HUES48 (cell line): ENCODE measurements at regions not wholly inside any gene's neighbourhood (a gene's known extent, or its start where the extent isn't known, plus 50 kb on each side); places are given as distances from the start of the nearest gene placed in this dataset.
"Not testable (repeated sequence)": the region's sequence is repeated elsewhere in the genome, so short reads cannot be mapped to it uniquely, and the experiment has no call there.

ENCODE experiments used
- H3K27ac ChIP-seq: one replicate; pipeline ENCODE4 v1.7.0; 2013; ENCODE audit warnings: low read depth, low read length, inconsistent platforms
- H3K27me3 ChIP-seq: 2 replicates; pipeline ENCODE4 v1.6.1; 2013; ENCODE audit warnings: mild to moderate bottlenecking, low read length; ENCODE audit not compliant: control insufficient read depth, insufficient read depth
- H3K36me3 ChIP-seq: 2 replicates; pipeline ENCODE4 v1.6.1; 2013; ENCODE audit warnings: low read length; ENCODE audit not compliant: control insufficient read depth, insufficient read depth
- H3K4me1 ChIP-seq: 2 replicates; pipeline ENCODE4 v1.6.1; 2013; ENCODE audit warnings: mild to moderate bottlenecking, low read length; ENCODE audit not compliant: control insufficient read depth, insufficient read depth
- H3K4me3 ChIP-seq: 2 replicates; pipeline ENCODE4 v1.5.1; 2013; ENCODE audit warnings: mild to moderate bottlenecking, low read depth, low read length
- H3K9ac ChIP-seq: 2 replicates; pipeline ENCODE4 v1.6.1; 2013; ENCODE audit warnings: mild to moderate bottlenecking, low read depth, low read length, moderate library complexity
- H3K9me3 ChIP-seq: 2 replicates; pipeline ENCODE4 v1.6.1; 2013; ENCODE audit warnings: low read length; ENCODE audit not compliant: control insufficient read depth, insufficient read depth

GRCh38 chr3:104190681-104191080, 1176.0 kb upstream of the ALCAM start:
- Histone ChIP-seq H3K9me3 (no peaks in the 10 kb centered on the region), H3K4me3 (no peak overlapping the region), H3K4me1 (no peaks in the 10 kb centered on the region), H3K27ac (no peak overlapping the region), H3K9ac (no peak overlapping the region), H3K27me3 (no peaks in the 10 kb centered on the region), H3K36me3 (no peaks in the 10 kb centered on the region)

- H3K27me3 ChIP-seq: no peaks in the 10 kb centered on the region
- H3K27ac ChIP-seq: no peak overlapping the region
- no peaks in the 10 kb centered on the region for H3K4me1 ChIP-seq
- H3K9ac ChIP-seq: no peak overlapping the region
- no peaks in the 10 kb centered on the region for H3K9me3 ChIP-seq
- H3K4me3 ChIP-seq: no peak overlapping the region
- no peaks in the 10 kb centered on the region for H3K36me3 ChIP-seq
Measured at GRCh38 chr3:104198131-104198530, 1168.6 kb upstream of the ALCAM start.

GRCh38 chr3:104206925-104207324, 1159.8 kb upstream of the ALCAM start:
- Histone ChIP-seq H3K27ac (no peak overlapping the region), H3K36me3 (no peaks in the 10 kb centered on the region), H3K9ac (no peak overlapping the region), H3K4me1 (no peaks in the 10 kb centered on the region), H3K4me3 (no peak overlapping the region), H3K27me3 (no peaks in the 10 kb centered on the region), H3K9me3 (no peaks in the 10 kb centered on the region)

- H3K27ac ChIP-seq: no peak overlapping the region
- no peaks in the 10 kb centered on the region for H3K9me3 ChIP-seq
Measured at GRCh38 chr3:104214277-104214676, 1152.4 kb upstream of the ALCAM start.

GRCh38 chr3:104214937-104215336, 1151.8 kb upstream of the ALCAM start:
- no peaks in the 10 kb centered on the region for H3K27me3 ChIP-seq
- no peak overlapping the region for H3K4me3 ChIP-seq

More at GRCh38 chr3:104214277-104214676, 1152.4 kb upstream of the ALCAM start:
- Histone ChIP-seq H3K4me3 (no peak overlapping the region), H3K36me3 (no peaks in the 10 kb centered on the region), H3K27me3 (no peaks in the 10 kb centered on the region), H3K9ac (no peak overlapping the region), H3K4me1 (no peaks in the 10 kb centered on the region)

GRCh38 chr3:104219046-104219445, 1147.7 kb upstream of the ALCAM start:
- not testable (repeated sequence) for H3K9ac ChIP-seq, H3K4me3 ChIP-seq, H3K9me3 ChIP-seq, H3K4me1 ChIP-seq, H3K27me3 ChIP-seq, H3K36me3 ChIP-seq, H3K27ac ChIP-seq

More at GRCh38 chr3:104214937-104215336, 1151.8 kb upstream of the ALCAM start:
- Histone ChIP-seq H3K27ac (no peak overlapping the region), H3K36me3 (no peaks in the 10 kb centered on the region), H3K9me3 (no peaks in the 10 kb centered on the region), H3K9ac (no peak overlapping the region), H3K4me1 (no peaks in the 10 kb centered on the region)

- Histone ChIP-seq H3K36me3 (no peaks in the 10 kb centered on the region), H3K9me3 (no peaks in the 10 kb centered on the region)
Measured at GRCh38 chr3:104234442-104235194, 1132.1 kb upstream of the ALCAM start.

GRCh38 chr3:104244680-104245220, 1122.0 kb upstream of the ALCAM start:
- H3K27me3 ChIP-seq: no peaks in the 10 kb centered on the region
- no peaks in the 10 kb centered on the region for H3K36me3 ChIP-seq
- H3K4me3 ChIP-seq: no peak overlapping the region
- H3K27ac ChIP-seq: no peak overlapping the region
- H3K9ac ChIP-seq: no peak overlapping the region
- no peaks in the 10 kb centered on the region for H3K9me3 ChIP-seq
- peaks cover 13% of the 10 kb centered on the region for H3K4me1 ChIP-seq

More at GRCh38 chr3:104234442-104235194, 1132.1 kb upstream of the ALCAM start:
- 0 out of 2 replicates have a peak, but pooled peaks cover 6% of the 10 kb centered on the region for H3K4me1 ChIP-seq
- no peak overlapping the region for H3K4me3 ChIP-seq
- H3K27me3 ChIP-seq: no peaks in the 10 kb centered on the region
- no peak overlapping the region for H3K9ac ChIP-seq
- H3K27ac ChIP-seq: no peak overlapping the region

- no peaks in the 10 kb centered on the region for H3K27me3 ChIP-seq
- peaks cover 13% of the 10 kb centered on the region for H3K4me1 ChIP-seq
- H3K4me3 ChIP-seq: no peak overlapping the region
- H3K9me3 ChIP-seq: no peaks in the 10 kb centered on the region
- H3K36me3 ChIP-seq: no peaks in the 10 kb centered on the region
- no peak overlapping the region for H3K9ac ChIP-seq
- H3K27ac ChIP-seq: no peak overlapping the region
Measured at GRCh38 chr3:104245261-104245660, 1121.4 kb upstream of the ALCAM start.

- Histone ChIP-seq H3K4me1 (peaks cover 13% of the 10 kb centered on the region), H3K36me3 (no peaks in the 10 kb centered on the region), H3K9ac (no peak overlapping the region), H3K4me3 (no peak overlapping the region), H3K27me3 (no peaks in the 10 kb centered on the region), H3K9me3 (no peaks in the 10 kb centered on the region), H3K27ac (no peak overlapping the region)
Measured at GRCh38 chr3:104245981-104246380, 1120.7 kb upstream of the ALCAM start.

GRCh38 chr3:104257486-104257885, 1109.2 kb upstream of the ALCAM start:
- H3K36me3 ChIP-seq: no peaks in the 10 kb centered on the region
- H3K27me3 ChIP-seq: no peaks in the 10 kb centered on the region
- no peaks in the 10 kb centered on the region for H3K9me3 ChIP-seq
- no peak overlapping the region for H3K4me3 ChIP-seq
- no peak overlapping the region for H3K9ac ChIP-seq
- no peak overlapping the region for H3K27ac ChIP-seq
- no peaks in the 10 kb centered on the region for H3K4me1 ChIP-seq
